OCI-LY1 (cell line): ENCODE measurements at regions not wholly inside any gene's neighbourhood (a gene's known extent, or its start where the extent isn't known, plus 50 kb on each side); places are given as distances from the start of the nearest gene placed in this dataset.

Experiments
- CTCF ChIP-seq: fragments of 200-600 bp; sonication (generic), shearing (Covaris generic); IDR thresholded peaks from 2 replicates; pipeline ENCODE4 v1.5.1; 2017; ENCODE audit warnings: mild to moderate bottlenecking, antibody characterized with exemption, low read length, moderate library complexity, mixed read lengths
- EZH2 ChIP-seq: fragments of 200-600 bp; sonication (generic), shearing (Covaris generic); IDR thresholded peaks from 2 replicates; pipeline ENCODE4 v1.8.0; 2017; ENCODE audit warnings: borderline replicate concordance, mixed run types, mild to moderate bottlenecking, antibody characterized with exemption, low read length, moderate library complexity, mixed read lengths

- TF ChIP-seq CTCF (no peak), EZH2 (no peak)
These were observed 353.9 kb downstream of the CHL1 start for GRCh38 chr3:550471-550870.
